Stimulated activated CD4-positive, alpha-beta T cell treated with anti-CD3 and anti-CD28 coated beads, Interleukin-12 subunit alpha, Interleukin-12 subunit beta, amount 100 ng/mL, for 24 hours (primary cell): ENCODE measurements at regions not wholly inside any gene's neighbourhood (a gene's known extent, or its start where the extent isn't known, plus 50 kb on each side); places are given as distances from the start of the nearest gene placed in this dataset.
"Not testable (repeated sequence)": the region's sequence is repeated elsewhere in the genome, so short reads cannot be mapped to it uniquely, and the experiment has no call there.

Source experiments
- DNase-seq, 2 experiments: peaks; one replicate each; pipeline ENCODE4 v3.0.0-alpha.2; 2020; ENCODE audit warnings: low read depth in 2 of 2

DNA sequence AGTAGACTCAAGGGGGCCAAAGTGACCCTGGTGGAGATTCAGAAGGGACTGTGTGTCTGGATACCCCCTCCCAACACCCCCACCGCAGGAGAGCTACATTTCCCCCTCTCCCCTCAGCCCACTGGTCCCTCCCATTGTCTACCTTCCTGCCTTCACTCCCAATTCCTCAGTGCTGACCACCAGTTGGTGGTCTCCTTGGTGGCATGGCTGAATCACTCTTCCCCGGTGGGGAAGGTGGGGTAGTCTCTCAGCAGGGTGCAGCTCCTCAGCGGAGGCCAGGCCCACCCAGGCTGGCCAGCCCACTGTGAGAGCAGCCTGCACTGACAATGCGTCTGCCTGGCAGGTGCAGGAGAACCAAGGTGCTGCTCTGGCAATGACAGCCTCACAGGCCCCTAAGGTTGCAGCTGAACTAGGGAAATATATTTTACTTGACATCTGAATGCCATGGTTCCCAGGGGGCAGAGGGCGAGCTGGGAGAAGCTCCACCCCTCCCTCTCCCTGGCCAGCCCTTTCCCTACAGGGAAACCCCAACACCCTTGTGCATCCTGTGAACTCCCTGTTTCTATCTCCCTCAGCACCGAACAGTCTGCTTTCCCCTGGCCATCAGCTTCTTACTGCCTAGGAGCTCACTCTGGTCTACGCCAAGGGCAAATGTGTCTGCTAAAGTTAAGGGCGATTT lies 62.6 kb upstream of the PAX8 start:
- no peak for DNase-seq

DNA sequence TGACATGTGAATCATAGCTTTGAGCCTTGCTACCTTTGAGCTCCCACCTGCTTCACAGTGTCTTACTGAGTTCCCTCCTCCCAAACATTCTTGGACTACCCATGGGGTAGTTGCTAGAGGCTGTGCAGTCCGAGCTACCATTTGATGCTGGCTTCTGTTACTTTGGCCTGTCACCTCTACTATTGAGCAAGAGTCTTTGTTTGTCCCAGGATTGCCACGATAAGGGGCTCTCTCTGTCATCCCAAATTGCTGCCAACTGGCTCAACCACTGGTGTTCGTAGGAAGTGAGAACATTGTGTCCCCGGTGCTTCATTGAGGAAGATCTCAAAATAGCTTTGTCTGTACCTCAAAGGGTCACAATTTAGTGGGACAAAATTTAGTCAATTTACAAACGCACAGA lies 59.1 kb upstream of the PAX8 start:
- DNase-seq: no peak

DNA sequence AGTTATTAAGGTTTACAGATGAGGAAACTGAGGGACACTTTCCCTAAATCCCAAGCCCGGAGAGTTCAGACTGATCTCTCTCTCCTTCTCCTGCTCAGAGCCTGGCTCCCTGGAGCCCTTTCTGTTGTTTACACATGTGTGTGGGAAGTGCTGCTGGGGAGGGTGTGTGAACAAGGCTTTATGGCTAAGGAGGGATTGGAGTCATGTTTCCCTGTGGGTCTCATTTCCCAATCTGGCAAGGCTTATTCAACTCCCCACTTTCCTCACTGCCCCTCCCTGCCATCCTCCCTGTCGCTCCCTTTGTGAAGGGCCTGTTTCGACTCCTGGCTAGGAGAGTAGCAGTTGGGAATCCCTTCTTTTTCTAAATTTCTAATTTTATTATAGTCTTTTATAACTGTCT lies 57.3 kb upstream of the PAX8 start:
- not testable (repeated sequence) for DNase-seq

- DNase-seq: no peak
Measured at GRCh38 chr2:113334147-113334546, 55.4 kb upstream of the PAX8 start.

DNA sequence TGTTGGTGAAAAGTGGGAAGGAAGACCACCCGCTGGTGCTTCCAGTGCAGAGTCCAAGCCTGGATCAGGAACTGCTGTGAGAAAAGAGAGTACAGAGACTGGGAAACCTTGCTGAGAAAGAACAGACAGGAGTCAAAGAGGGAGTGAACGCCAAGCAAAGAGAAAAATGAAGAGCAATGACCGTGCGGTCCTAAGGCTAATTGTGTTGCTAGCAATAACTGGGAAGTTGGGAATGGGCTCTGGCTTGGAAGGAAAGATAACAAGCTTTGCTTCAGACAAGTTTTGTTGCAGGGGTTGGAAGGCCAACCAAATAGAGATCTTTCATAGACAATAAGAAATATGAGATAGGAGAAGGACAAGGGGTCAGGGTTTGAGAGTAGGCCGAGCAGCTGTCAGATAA lies 55.0 kb upstream of the PAX8 start:
- not testable (repeated sequence) for DNase-seq

DNA sequence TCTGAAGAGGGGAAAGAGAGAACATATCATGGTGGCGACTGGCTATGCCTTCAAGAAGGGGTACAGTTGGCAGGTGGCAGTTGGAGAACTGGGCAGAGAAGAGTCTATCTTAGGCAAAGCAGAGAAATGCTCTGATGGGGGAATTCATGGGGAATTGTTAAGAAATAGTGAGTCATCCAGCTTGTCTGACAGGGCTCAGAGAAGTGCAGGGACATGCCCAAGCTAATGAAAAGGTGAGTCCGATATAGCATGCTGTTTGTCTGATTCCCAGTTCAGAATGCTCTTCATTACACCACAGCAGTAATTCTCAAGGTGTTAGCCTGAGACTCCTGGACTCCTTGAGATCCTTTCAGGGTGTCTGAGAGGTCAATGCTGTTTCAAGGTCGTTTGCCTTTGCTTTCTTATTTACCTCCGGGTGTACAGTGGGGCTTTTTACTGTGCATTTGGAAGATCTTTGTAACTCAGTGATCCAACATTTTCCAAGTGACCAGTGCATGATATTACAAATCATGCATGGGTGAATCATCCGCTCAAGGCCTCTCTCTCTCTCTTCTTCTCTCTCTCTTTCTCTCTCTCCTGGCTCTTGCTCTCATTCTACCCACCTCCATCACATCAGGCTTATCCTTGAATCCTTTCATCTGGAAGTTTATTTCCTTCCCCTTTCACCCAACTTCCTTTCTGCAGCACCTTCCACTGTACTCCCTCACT lies 51.5 kb upstream of the PAX8 start:
- not testable (repeated sequence) for DNase-seq

DNA sequence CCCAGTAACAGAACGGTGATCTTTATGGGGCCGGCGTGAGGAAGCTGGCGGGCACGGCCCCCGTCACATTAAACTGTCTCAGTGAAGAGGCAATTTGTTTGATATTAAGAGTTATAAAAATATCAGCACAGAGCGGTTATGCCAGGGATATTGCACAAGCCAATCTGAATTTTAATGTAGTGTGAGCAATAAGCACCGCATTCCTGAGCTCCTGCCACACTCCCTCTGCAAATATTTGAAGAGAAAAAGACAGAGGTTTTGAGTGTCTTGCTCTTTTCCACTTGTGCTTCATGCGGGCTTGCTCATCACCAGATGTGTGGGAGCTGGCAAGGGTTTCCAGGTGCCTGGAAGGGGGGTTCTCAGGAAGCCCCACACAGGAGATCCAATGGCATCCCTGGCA lies 50.3 kb upstream of the PAX8 start:
- DNase-seq: not testable (repeated sequence)

DNA sequence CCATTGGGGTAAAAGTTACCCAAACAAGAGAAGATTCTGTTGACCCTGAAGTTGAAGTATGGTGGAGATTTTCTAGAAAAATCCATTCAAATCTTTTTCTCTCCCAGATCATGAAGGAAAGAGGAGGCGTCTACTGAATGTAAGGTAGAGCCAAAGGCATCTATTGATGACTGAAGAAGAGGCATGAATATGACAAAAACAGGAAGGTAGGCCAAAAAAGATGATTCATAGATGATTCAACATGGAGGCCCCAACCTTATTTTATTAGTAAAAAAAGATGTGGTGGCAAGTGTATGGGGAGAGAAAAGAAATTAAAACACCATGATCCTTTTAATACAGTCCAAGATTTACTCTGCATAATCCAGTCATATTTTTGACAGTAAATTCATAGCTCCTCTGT lies 49.9 kb upstream of the PAX8 start:
- not testable (repeated sequence) for DNase-seq
